Small intestine (tissue), 7 donors: ENCODE measurements at regions not wholly inside any gene's neighbourhood (a gene's known extent, or its start where the extent isn't known, plus 50 kb on each side); places are given as distances from the start of the nearest gene placed in this dataset.

Source experiments
- DNase-seq, 2 donors: peaks; one replicate each; pipeline versions ENCODE4 v3.0.0 to v3.0.0-alpha.2; 2013
- FAIRE-seq: peaks from 2 replicates; lab custom pipeline; 2012; peaks lifted over from hg19 to GRCh38; lab: Jason Lieb, UNC
- H3K27ac ChIP-seq, 3 donors: one replicate each; pipeline ENCODE4 v1.5.1; 2013; ENCODE audit warnings: low read length in 2 of 3, mild to moderate bottlenecking in 2 of 3, control low read depth in 1 of 3, inconsistent platforms in 1 of 3, low read depth in 1 of 3, moderate library complexity in 1 of 3
- H3K27me3 ChIP-seq, 3 donors: one replicate each; pipeline ENCODE4 v1.6.1; 2013; ENCODE audit warnings: low read length in 3 of 3, inconsistent platforms in 1 of 3; ENCODE audit not compliant: control insufficient read depth in 3 of 3, insufficient read depth in 3 of 3
- H3K36me3 ChIP-seq, 3 donors: one replicate each; pipeline ENCODE4 v1.6.1; 2013; ENCODE audit warnings: low read length in 3 of 3, inconsistent platforms in 1 of 3, low read depth in 1 of 3, mild to moderate bottlenecking in 1 of 3, moderate library complexity in 1 of 3; ENCODE audit not compliant: control insufficient read depth in 3 of 3, insufficient read depth in 2 of 3
- H3K4me1 ChIP-seq, 3 donors: one replicate each; pipeline ENCODE4 v1.6.1; 2013; ENCODE audit warnings: low read length in 2 of 3, inconsistent platforms in 1 of 3, low read depth in 1 of 3, mild to moderate bottlenecking in 1 of 3, moderate library complexity in 1 of 3; ENCODE audit not compliant: control insufficient read depth in 3 of 3, insufficient read depth in 2 of 3
- H3K4me3 ChIP-seq, 3 donors: one replicate each; pipeline ENCODE4 v1.5.1; 2013; ENCODE audit warnings: low read length in 3 of 3, control low read depth in 1 of 3, inconsistent platforms in 1 of 3, low read depth in 1 of 3, mild to moderate bottlenecking in 1 of 3, moderate library complexity in 1 of 3
- H3K9me3 ChIP-seq, 2 donors: one replicate each; pipeline ENCODE4 v1.6.1; 2013; ENCODE audit warnings: low read depth in 1 of 2, low read length in 1 of 2; ENCODE audit not compliant: control insufficient read depth in 2 of 2, insufficient read depth in 1 of 2
- WGBS, 3 donors: extraction: QIAGEN DNeasy Blood & Tissue Kit; methylation state at CpG; one replicate each; pipeline ENCODE4 v1.1.7; 2013; 5-methylcytosine and 5-hydroxymethylcytosine counted together
- donor health status: healthy with polysubstance abuse.
- donor health status: control.
- donor health status: control.
- donor health status: Bipolar disorder and iron deficiency.
- donor health status: healthy.

- no peaks in the 10 kb centered on the region for H3K9me3 ChIP-seq
- no peak overlapping the region for H3K27ac ChIP-seq
- H3K4me1 ChIP-seq, result no peaks in the 10 kb centered on the region
- H3K36me3 ChIP-seq, result no peaks in the 10 kb centered on the region
- DNase-seq (no peak), FAIRE-seq (no peak)
- H3K4me3 ChIP-seq, result no peak overlapping the region
- no peaks in the 10 kb centered on the region for H3K27me3 ChIP-seq
These were observed 364.8 kb downstream of the SOCS6 start for GRCh38 chr18:70653671-70654070.

DNA sequence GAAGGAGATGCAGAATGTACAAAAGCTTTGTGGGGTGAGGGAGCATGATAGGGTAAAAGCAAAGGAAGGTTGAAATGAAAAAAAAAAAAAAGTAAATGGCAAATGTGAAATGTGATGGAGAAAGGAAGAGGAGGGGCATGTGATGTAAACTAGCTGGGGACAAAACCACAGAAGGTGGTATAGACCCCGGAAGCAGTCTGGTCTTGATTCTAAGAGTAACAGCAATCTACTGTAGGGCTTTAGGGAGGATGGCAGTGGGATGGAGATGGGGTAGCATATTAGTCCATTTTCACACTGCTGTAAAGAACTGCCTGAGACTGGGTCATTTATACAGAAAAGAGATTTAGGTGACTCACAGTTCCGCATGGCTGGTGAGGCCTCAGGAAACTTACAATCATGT is 362.0 kb downstream of the SOCS6 start:
- H3K27me3 ChIP-seq, result no peaks in the 10 kb centered on the region
- H3K9me3 ChIP-seq, result no peaks in the 10 kb centered on the region
- no peak for DNase-seq
- H3K36me3 ChIP-seq, result no peaks in the 10 kb centered on the region
- no peaks in the 10 kb centered on the region for H3K4me1 ChIP-seq
- 81 to 92% (median 89%) methylated on average over 2 of the region's 2 CpGs for WGBS, 3 donors
- no peak overlapping the region for H3K4me3 ChIP-seq
- H3K27ac ChIP-seq, result no peak overlapping the region
- no peak for FAIRE-seq

DNA sequence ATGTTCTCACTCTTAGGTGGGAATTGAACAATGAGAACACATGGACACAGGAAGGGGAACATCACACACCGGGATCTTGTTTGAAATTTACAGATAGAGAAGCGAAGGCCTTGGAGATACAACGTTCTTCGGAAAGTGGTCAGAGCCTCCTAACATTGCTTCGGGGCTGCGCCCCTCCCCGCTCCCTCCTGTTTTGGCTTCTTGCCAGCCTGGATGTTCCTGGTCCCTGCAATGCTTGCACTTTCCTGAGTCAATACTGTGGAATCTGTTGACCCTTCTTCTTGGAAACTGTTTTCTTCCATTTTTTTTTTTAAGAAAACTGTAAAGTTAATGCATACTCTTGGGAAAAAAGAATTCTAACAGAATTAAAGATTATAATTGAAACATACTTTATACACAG is 360.8 kb downstream of the SOCS6 start:
- Histone ChIP-seq H3K27ac (no peak overlapping the region), H3K27me3 (no peaks in the 10 kb centered on the region), H3K36me3 (no peaks in the 10 kb centered on the region), H3K4me3 (no peak overlapping the region), H3K9me3 (no peaks in the 10 kb centered on the region), H3K4me1 (no peaks in the 10 kb centered on the region)
- DNase-seq (no peak), FAIRE-seq (no peak)
- WGBS, 3 donors, result 90 to 95% (median 92%) methylated on average over 7 of the region's 7 CpGs

DNA sequence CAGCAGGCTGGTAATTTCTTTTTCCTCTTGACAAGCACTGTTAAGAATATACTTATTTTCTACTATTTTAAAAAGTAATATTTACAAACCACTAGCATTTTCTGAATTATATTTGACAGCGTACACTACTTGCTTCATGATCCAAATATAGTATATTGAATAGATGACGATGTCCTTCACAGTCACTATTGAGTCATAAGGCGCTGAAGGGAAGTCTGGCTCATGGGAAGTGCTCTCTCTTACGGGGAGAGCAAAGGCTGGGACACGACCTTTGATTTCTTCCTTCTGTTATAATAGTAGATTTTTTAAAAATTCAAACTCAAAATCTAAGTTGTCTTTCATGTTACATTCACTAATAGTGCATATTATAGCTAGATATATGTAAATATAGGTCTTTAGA is 357.1 kb downstream of the SOCS6 start:
- FAIRE-seq (no peak), DNase-seq (no peak)
- Histone ChIP-seq H3K4me1 (no peaks in the 10 kb centered on the region), H3K4me3 (no peak overlapping the region), H3K9me3 (no peaks in the 10 kb centered on the region), H3K27me3 (no peaks in the 10 kb centered on the region), H3K36me3 (no peaks in the 10 kb centered on the region), H3K27ac (no peak overlapping the region)
- 68 to 71% (median 70%) methylated on average over 5 of the region's 5 CpGs for WGBS, 3 donors

DNA sequence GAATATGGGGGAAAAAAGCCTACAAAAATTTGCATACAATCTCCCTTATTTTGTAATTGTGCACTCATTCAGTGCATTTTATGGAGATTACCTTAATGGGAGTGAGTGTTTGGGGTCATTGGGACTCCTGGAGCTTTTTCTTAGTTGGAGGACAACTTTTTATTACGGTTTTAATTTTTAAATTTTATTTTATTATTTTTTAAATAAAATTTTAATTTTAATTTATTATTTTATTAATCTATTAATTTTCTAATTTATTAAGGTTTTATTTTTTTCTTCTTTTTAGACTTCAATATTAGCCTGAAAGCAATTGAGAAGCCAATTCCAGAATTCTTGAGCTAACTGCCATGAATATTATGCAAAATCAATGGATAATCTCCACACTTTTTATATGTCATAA is 355.0 kb downstream of the SOCS6 start:
- FAIRE-seq, result no peak
- Histone ChIP-seq H3K27me3 (no peaks in the 10 kb centered on the region), H3K4me3 (no peak overlapping the region), H3K36me3 (no peaks in the 10 kb centered on the region), H3K9me3 (no peaks in the 10 kb centered on the region), H3K4me1 (no peaks in the 10 kb centered on the region), H3K27ac (no peak overlapping the region)
- no peak for DNase-seq
- 36 to 88% (median 88%) methylated on average over 1 of the region's 1 CpG for WGBS, 3 donors

- 43 to 60% (median 50%) methylated on average over 6 of the region's 6 CpGs for WGBS, 3 donors
- Histone ChIP-seq H3K27ac (no peak overlapping the region), H3K4me3 (no peak overlapping the region), H3K4me1 (no peaks in the 10 kb centered on the region), H3K27me3 (no peaks in the 10 kb centered on the region), H3K9me3 (no peaks in the 10 kb centered on the region), H3K36me3 (no peaks in the 10 kb centered on the region)
- DNase-seq (no peak), FAIRE-seq (no peak)
These were observed 352.4 kb downstream of the SOCS6 start for GRCh38 chr18:70641156-70641775.

- H3K36me3 ChIP-seq, result no peaks in the 10 kb centered on the region
- H3K9me3 ChIP-seq, result no peaks in the 10 kb centered on the region
- 50 to 56% (median 51%) methylated on average over 2 of the region's 2 CpGs for WGBS, 3 donors
- no peak for DNase-seq
- H3K27ac ChIP-seq, result no peak overlapping the region
- no peak for FAIRE-seq
- H3K4me1 ChIP-seq, result no peaks in the 10 kb centered on the region
- H3K27me3 ChIP-seq, result no peaks in the 10 kb centered on the region
- H3K4me3 ChIP-seq, result no peak overlapping the region
These were observed 351.6 kb downstream of the SOCS6 start for GRCh38 chr18:70640336-70640887.

GRCh38 chr18:70636991-70637390 is 348.1 kb downstream of the SOCS6 start:
- Histone ChIP-seq H3K9me3 (no peaks in the 10 kb centered on the region), H3K4me3 (no peak overlapping the region), H3K27ac (no peak overlapping the region), H3K36me3 (no peaks in the 10 kb centered on the region), H3K4me1 (no peaks in the 10 kb centered on the region), H3K27me3 (no peaks in the 10 kb centered on the region)
- WGBS, 3 donors, result 78 to 83% (median 83%) methylated on average over 1 of the region's 1 CpG
- FAIRE-seq (no peak), DNase-seq (no peak)

DNA sequence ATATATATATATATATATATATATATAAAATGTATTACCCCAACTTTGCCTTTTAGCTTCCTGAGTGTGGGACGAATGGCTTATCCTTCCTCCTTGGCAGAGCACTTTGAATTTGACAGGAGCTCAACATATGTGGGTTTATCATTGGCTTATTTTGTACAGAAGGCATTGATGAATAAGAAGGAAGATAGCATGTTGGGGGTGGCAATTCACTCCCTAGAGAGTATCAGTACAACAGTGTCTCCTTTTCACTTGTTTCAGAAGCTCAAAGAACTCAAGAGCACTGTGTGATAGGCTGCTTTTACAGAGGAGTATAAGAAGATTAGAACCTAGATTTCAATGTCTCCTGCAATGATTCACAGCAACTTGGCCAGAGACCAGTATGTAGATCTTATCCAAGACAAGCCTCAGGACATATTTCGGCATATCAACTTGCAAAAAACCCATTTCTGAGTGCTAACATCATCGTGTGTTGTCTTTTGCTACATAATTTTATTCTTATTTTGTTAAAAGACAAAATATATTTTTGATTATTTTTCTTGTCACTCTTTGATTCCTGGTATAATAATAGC is 345.8 kb downstream of the SOCS6 start:
- Histone ChIP-seq H3K4me1 (no peaks in the 10 kb centered on the region), H3K27me3 (no peaks in the 10 kb centered on the region), H3K4me3 (no peak overlapping the region), H3K36me3 (no peaks in the 10 kb centered on the region), H3K27ac (no peak overlapping the region), H3K9me3 (no peaks in the 10 kb centered on the region)
- FAIRE-seq (no peak), DNase-seq (no peak)
- WGBS, 3 donors, result 70 to 78% (median 77%) methylated on average over 3 of the region's 3 CpGs
